GM12875 (cell line): ENCODE measurements at regions not wholly inside any gene's neighbourhood (a gene's known extent, or its start where the extent isn't known, plus 50 kb on each side); places are given as distances from the start of the nearest gene placed in this dataset.

Experiments used
- H3K4me3 ChIP-seq: one replicate; pipeline ENCODE4 v1.5.1; 2011; ENCODE audit warnings: low read depth, low read length, control low read depth
- CTCF ChIP-seq: IDR thresholded peaks from 2 replicates; pipeline ENCODE4 v1.5.1; 2011; ENCODE audit warnings: low read depth, mild to moderate bottlenecking, control low read depth, inconsistent platforms, low read length, moderate library complexity, borderline replicate concordance; ENCODE audit not compliant: insufficient read depth

- TF ChIP-seq CTCF: no peak
- H3K4me3 ChIP-seq: no peak overlapping the region
Measured at GRCh38 chr5:3542769-3543168, 52.9 kb upstream of the IRX1 start.

GRCh38 chr5:3542158-3542557 is 53.5 kb upstream of the IRX1 start:
- no peak for TF ChIP-seq CTCF
- no peak overlapping the region for H3K4me3 ChIP-seq

GRCh38 chr5:3538886-3539285 is 56.7 kb upstream of the IRX1 start:
- no peak overlapping the region for H3K4me3 ChIP-seq
- TF ChIP-seq CTCF: no peak

GRCh38 chr5:3537942-3538341 is 57.7 kb upstream of the IRX1 start:
- TF ChIP-seq CTCF: no peak
- H3K4me3 ChIP-seq: no peak overlapping the region

GRCh38 chr5:3535414-3536211 is 60.0 kb upstream of the IRX1 start:
- no peak overlapping the region for H3K4me3 ChIP-seq
- no peak for TF ChIP-seq CTCF

GRCh38 chr5:3534997-3535396 is 60.6 kb upstream of the IRX1 start:
- TF ChIP-seq CTCF: no peak

GRCh38 chr5:3531320-3531986 is 64.2 kb upstream of the IRX1 start:
- no peak for TF ChIP-seq CTCF
- H3K4me3 ChIP-seq: no peak overlapping the region

More at GRCh38 chr5:3534997-3535396, 60.6 kb upstream of the IRX1 start:
- H3K4me3 ChIP-seq: no peak overlapping the region
